NCI-H2107 treated with DMSO at 0.1 percent for 48 hours (cell line): ENCODE measurements at regions not wholly inside any gene's neighbourhood (a gene's known extent, or its start where the extent isn't known, plus 50 kb on each side); places are given as distances from the start of the nearest gene placed in this dataset.

ENCODE experiments used
- DNase-seq: peaks from one replicate; lab custom pipeline; 2025; ENCODE audit not compliant: unreplicated experiment; lab: John Stamatoyannopoulos, UW

GRCh38 chr5:142385194-142385593, 60.4 kb upstream of the SPRY4 start:
- DNase-seq, result no peak

GRCh38 chr5:142384014-142384413, 59.2 kb upstream of the SPRY4 start:
- no peak for DNase-seq

- DNase-seq, result no peak
Observed at GRCh38 chr5:142382186-142382585, 57.4 kb upstream of the SPRY4 start.

- no peak for DNase-seq
Observed at GRCh38 chr5:142378737-142379634, 54.2 kb upstream of the SPRY4 start.

GRCh38 chr5:142375944-142376411, 51.2 kb upstream of the SPRY4 start:
- DNase-seq, result no peak
